ENCODE measurements at regions not wholly inside any gene's neighbourhood (a gene's known extent, or its start where the extent isn't known, plus 50 kb on each side); places are given as distances from the start of the nearest gene placed in this dataset.
A peak's percentile ranks its signal among the peaks of the same experiment; 100 is the strongest.

DNA sequence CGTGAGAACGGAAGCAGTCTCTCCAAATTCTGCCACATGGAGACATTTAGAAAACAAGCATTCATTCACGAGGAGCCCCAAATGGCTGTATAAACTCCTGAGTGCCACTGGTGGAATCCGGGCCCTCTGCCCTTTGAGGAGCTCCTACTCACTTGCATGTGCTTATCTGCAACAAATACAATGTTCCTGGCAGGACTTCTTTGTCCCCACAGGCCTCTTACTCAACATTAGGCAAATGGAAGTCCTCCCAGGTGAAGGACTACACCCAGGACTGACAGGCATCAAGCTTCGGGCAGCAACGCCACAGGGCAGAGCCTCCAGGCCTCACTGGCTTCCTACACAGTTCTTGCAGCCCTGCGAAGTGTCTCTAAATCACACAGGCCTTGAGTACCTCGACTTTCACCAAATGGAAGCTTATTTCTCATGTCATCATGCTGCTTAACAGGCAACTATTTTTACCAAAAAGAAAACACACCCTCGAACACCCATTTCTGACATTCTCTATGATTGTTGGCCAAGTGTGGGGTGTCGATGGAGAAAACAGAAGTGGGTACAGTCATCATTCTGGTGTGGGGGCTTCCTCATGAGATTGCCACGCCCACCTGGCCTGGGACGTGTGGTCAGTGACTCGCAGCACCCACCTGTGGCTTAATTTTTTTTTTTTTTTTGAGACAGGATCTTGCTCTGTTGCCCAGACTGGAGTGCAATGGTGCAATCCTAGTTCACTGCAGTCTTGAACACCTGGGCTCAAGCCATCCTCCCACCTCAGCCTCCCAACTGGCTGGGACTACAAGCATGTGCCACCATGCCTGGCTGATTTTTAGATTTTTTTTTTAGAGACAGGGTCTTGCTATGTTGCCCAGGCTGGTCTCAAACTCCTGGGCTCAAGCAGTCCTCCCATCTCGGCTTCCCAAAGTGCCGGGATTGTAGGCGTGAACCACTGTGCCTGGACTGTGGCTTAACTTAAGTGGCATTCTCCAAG lies 186.8 kb upstream of the GLI2 start:
- no peak for DNase-seq (ENCODE audit: low read depth)

DNA sequence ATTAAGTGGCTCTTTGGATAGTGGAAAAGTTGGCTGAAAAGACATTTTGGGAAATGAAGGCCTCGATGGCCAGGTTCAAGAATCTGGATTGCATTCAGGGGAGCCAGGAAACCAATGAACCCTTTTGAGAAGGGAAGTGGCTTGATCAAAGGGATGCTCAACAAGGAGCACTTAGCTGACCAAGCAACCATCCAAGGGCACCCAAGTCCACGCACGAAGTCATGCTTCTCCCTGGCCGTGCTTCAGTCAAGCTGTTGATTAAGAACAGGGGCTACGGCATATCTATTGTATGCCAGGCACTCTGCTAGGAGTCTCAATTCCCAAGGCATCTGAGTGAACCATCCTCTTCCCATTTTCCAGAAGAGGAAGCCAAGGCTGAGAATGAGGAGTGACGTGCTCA lies 185.8 kb upstream of the GLI2 start:
- DNase-seq (ENCODE audit: low read depth), result no peak

DNA sequence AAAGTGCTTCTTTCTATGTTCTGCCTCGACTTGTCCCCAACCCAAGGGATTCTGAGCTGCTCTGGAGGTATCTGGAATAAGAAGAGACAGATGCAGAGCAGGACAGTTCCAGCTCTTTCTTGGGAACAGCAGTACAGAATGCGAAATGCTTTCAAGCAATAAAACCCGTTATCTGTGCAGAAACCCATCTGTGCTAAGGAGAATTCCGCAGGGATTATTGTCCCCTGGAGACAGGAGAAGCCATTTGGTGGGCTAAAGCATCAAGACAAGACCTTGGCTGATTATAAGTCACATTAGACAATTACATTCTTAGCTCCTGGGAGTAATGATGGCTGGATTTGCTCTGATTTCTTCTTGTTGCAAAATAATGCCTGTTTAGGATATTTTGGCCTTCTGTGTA lies 185.4 kb upstream of the GLI2 start:
- DNase-seq (ENCODE audit: low read depth), result no peak

DNA sequence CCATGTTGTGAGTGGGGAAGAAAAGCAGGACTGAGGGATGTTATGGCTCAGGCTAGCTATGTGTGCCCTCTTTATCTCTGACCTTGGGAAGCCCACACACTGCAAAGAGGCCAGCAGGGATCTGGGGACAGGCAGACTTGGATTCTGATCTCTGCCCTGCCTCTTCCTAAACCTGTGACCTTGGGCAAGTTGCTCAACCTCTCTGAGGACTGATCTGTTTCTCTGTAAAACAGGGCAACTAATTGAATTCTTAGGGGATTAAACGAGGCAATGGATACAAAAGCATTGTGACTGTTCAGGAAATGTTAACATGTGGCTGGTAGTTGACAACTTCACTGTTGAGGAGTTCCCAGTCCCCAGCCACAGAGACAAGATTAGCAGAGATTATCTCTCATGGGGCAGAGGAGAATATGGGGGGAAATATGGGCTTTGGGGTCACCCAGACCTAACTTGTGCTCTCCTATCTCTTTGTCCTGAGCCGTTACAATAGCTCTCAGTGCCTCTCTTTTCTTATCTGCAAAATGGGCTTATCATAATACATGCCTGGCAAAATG lies 184.7 kb upstream of the GLI2 start:
- no peak for DNase-seq (ENCODE audit: low read depth)

DNA sequence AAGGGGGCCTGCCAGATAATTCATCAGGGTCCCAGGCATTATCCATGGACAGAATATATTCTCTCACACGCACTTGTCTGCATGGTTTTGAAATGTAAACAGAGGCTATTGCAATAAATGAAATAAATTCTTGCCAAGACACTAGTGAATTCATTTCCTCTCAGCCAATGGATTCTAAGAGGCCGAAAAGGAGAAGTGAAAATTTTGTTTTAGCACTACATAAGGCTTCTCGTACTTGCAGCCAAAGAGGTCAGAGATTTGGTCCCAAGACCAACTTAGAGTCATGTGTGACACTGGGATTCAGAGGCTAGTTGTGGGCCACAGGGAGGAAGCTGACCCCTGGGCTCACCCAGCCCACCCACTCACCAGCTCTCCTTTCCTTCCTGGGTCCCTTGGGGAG lies 184.1 kb upstream of the GLI2 start:
- peak; percentile 45 for DNase-seq (ENCODE audit: low read depth)

DNA sequence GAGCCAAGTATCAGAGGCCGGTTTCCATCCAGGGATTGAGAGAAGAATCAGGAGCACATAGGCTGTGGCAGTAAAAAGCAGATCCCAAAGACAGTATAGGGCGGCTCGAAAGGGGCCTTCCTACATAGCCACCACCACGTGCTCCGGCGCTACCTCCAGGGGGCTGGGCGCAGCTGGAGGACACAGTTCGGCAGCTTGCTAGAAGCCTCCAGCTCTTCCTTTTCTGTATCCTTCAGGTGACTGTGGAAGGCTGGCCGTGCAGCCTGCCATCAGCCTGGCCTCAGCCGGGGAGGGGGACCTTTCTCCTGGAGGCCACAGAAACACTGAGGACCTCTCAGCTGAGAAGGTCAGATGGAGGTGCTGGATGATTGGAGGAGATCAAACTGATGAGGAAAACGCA lies 183.6 kb upstream of the GLI2 start:
- no peak for DNase-seq (ENCODE audit: low read depth)

DNA sequence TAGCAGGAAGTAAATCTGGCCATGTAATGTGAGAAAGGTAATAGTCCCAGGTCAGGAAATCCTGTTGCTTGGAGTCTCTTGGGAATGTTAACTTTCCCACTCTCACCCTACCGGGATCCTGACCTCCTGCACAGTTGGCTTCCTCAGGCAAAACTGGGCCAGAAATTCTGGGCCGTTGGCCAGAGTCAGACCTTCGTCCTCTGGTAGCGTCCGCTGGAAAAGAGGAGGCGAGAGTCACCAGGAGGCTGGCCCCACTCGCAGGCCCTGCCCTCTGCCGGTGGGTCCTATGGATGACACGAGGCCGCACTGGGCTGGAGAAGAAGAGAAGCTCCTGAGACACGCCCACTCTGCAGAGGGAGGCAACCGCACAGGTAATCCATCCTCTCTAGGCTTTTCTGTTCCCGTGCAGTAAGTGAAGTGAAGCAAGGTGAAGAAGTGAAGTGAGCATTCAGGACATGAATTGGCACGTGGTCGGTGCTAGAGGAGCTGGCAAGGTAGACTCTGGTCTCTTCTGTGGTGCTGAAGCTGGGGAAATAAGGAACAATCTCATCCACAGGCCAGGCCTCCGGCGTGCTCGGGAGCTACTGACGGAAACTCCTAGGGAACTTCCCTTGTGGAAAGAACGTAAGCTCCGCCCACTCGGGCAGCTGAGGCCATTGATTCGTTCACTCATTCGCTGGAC lies 182.7 kb upstream of the GLI2 start:
- DNase-seq (ENCODE audit: low read depth), result peak; percentile 57

DNA sequence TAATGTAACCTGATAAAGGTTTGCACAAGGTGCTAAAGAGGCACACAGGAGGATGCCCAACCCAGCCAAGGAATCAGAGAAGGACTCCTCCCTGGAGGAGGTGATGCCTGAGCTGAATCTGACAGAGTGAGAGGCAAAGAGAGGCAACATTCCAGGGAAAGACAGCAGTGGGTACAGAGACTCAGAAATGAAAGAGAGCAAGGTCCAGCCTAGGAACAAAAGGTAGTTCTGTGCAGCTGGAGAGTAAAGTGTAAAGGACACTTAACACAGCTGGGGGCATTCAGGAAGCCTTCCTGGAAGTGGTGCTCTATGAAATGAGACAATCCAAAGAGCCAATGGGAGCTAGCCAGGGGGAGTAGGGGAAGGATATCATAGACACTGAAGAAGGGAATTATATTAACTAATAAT lies 181.0 kb upstream of the GLI2 start:
- DNase-seq (ENCODE audit: low read depth), result no peak

DNA sequence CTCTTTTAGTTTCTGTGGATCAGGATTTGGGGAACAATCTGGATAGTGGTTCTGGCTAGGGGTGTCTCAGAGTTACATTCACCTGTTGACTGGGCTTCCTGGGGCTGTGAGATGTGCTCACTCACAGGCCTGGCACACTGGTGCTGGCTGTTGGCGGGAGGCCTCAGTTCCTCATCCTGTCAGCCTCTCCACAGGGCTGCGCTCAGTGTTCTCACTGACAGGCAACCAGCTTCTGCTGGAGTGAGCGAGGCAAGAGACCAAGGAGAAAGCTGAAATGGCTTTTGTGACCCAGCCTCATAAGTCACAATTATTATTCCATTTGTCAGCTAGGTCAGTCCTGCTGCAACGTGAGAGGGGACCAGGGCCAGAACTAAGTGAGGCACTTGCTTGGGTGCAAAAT lies 180.6 kb upstream of the GLI2 start:
- no peak for DNase-seq (ENCODE audit: low read depth)

DNA sequence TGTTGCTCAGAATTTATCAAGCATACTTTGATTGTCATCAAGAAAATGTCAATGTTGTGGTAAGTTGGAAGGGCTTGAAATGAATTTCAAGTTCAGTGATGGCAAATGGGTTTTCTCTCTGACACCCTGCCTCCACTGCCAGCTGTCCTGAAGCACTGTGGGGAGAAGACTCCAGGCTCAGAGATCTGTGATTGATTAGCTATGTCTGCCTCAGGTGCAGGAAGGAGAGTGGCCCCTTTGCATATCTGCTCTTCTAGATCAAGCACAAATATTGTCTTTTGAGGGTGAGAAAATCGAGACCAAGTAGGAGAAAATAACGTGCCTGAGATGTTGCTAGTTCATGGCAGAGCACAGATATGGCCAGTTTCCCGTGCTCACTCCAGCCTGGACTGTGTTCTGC lies 178.8 kb upstream of the GLI2 start:
- DNase-seq (ENCODE audit: low read depth), result no peak

DNA sequence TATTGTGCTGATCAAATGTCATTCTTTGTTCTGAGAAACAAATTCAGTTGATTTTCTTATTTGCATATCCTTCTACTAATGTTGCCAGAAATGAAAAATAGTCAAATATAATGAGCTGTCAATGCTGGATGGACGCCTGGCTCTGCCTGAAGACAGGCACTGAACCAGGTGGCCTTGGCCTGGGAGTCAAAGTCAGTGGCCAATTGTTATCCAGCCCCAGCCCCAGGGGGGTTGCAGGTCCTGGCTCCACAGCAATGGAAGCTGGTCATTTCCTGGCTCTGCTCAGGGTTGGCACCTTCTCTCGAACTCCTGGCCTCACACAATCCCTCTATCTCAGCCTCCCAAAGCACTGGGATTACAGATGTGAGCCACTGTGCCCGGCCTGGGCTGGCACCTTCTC lies 176.8 kb upstream of the GLI2 start:
- no peak for DNase-seq (ENCODE audit: low read depth)

DNA sequence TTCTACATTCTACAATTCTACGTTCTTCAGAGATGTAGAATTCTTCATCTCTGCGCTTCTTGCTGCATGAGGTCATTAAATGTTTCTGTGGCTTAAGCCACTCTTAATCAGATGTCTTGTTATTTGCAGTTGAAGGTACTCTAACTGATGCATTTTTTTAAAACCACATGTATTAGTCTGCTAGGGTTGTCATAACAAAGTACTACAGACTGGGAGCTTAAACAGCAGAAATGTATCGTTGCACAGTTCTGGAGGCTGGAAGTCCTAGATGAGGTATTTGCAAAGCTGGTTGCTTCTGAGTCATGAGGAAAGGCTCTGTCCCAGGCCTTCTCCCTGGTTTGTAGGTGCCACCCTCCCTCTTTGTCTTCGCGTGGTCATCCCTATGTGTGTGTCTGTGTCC lies 176.3 kb upstream of the GLI2 start:
- DNase-seq (ENCODE audit: low read depth), result peak; percentile 97

DNA sequence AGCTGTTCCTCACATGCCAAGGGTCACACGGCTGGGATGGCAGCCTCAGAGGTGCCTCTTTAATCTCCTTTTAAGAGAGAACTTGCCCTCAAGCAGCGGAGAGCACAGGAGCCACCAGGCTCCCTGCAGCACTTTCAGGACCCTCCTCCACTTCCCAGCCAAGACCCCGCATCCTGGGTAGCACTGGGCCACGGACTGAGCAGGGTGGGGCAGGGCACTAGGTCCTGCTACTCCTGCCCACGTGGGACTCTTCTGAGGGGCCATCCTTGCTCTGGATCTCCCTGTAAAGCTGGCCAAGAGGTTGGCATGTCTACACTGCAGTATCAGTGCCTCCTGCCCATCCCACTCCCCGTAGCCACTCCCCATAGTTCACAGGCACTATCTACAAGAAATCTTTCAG lies 175.3 kb upstream of the GLI2 start:
- no peak for DNase-seq (ENCODE audit: low read depth)

DNA sequence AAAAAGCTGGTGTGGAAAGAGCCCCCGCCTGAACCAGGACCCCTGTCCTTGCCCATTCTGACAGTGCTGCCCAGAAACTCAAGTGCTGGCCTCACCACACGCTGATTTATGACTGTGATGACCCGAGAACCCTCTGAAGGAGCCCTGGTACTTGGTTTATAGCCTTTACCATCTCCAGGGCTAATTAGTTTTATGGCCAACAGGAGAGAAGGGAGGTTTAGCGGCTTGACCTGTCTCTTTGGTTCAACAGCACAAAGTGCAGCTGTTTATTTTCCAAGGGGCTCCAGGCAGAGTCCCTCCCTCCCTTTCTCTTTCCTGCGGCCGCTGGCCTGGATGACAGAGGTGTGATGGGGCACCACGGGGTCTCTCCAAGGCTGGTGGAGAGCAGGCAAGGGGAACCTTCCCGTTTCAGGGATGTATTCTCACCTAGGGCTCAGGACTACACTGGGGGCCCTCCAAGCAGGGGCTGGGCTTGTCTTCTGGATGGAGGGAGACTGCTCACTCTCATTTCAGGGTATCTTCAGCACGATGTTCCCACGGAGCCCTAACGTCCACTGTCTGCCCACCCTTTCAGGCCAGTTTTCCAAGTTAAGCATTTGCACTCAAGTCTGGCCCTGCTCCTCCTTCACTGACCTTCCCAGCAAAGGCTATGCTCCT lies 174.2 kb upstream of the GLI2 start:
- DNase-seq (ENCODE audit: low read depth), result no peak

DNA sequence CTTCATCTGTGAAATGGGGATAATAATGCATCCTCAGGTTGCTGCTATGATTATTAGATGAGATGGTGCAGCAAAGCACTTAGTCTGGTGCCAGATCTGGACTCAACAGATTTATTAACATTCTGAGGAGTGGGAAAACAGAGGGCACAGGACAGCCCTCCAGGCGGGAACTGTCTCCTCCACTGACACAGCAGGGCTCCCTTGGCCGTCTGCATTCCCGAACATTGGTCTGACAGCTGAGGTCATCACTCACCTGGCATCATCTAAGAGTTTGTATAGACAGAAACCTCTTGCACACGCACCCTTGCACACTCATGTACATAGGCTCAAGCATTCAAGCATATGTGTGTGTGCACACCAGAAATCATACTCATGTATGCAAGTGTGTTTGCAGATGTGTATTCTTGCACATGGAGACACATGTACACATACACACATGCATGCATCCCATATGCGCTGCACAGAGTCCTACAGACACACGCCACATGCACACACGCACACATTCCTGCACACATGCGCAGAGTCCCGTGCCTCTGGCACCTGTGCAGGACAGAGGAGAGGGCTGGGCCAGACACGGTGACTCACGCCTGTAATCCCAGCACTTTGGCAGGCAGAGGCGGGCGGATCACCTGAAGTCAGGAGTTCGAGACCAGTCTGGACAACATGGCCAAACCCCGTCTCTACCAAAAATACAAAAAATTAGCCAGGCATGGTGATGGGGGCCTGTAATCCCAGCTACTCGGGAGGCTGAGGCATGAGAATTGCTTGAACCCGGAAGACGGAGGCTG lies 173.3 kb upstream of the GLI2 start:
- DNase-seq (ENCODE audit: low read depth), result no peak

DNA sequence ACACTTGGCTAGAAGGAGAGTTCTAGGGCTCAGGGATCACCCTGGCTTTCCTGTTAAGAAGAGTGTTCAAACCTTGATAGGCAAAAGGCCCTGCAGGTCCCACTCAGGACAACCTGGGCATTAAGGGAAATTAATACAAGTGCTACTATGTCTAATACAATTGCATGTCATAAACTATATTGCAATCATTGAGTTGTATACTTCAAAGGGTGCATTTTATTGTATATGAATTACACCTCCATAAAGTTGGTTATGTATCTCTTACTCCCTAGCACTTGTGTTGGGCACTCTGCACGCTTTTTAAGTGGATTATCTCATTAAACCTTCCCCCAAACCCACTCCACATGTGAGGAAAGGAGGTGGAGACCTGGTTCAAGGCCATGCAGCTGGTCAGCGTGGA lies 172.1 kb upstream of the GLI2 start:
- DNase-seq (ENCODE audit: low read depth), result no peak

DNA sequence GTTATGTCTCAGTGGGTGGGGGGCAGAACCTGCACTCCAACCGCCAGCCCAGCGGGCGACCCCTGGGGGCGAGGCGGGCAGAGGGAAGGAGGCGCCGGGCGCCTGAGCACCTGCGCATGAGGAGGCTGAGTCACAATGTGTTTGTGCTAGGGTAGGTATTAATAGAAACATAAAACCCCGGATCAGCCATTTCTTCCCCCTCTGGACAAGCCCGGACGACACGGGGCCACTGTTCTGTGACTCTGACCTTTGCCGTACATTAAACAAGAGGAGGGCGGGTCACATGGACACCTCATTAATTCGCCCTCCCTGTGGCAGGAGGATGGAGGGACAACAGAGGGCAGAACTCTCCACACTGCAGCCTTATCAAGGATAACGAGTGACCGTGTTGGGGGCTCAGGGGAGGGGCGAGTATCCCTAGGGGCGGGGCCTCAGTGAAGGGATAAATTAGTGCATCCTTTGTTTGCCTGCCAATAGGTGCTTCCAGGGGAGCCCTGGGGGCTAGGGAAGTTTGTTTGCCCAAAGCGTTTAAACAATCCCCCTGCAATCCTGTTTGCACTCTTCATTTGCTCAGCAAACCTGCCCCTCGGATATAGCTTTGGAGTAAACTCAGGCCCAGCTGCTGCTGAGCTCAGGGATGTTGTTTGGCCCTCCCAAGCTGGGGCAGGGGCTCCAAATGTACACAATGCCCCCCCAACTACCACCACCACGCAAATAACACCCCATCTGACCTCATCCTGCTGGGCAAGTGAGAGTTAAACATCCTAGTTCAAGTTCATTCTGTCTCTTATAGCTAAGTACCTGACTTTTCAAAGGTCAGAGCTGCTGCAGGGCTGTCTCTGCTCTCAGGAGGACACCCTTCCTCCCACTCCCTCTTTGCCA lies 171.2 kb upstream of the GLI2 start:
- DNase-seq (ENCODE audit: low read depth), result no peak

DNA sequence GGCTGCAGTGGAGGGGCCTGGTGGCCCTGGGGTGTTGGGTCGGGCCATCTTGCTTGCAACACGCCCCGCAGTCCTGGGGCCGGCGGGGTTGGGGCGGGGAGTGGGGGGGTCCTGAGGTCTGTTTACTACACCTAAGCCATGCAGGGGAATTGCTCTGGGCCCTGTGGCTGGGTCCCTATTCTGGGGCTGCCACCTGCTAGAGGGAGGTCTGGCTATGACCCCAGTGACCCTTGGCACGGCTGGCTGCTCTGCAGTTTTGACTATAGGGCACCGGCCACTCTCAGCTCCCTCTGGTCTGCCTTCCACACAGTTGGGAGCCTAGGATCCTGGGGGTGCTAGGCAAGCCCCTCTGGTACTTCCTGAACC lies 170.6 kb upstream of the GLI2 start:
- no peak for DNase-seq (ENCODE audit: low read depth)

DNA sequence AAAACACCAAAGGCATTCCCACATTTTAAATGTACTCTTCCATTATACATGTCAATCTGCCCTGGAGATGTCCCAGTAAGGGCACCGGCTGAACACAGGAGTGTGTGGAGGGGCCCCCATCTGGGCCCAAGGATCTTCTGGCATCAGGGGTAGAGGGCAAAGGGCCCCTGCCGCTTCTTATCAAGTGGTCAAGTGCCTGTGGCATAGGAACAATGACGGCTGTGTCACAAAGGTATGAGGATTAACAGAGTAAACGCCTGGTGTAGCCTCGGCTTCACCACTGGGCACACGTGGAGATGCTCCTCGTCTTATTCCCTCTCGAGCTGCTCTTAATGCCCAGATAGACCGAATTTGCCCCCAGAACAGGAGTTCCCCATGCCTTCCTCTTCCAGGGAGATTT lies 169.7 kb upstream of the GLI2 start:
- DNase-seq (ENCODE audit: low read depth), result no peak

DNA sequence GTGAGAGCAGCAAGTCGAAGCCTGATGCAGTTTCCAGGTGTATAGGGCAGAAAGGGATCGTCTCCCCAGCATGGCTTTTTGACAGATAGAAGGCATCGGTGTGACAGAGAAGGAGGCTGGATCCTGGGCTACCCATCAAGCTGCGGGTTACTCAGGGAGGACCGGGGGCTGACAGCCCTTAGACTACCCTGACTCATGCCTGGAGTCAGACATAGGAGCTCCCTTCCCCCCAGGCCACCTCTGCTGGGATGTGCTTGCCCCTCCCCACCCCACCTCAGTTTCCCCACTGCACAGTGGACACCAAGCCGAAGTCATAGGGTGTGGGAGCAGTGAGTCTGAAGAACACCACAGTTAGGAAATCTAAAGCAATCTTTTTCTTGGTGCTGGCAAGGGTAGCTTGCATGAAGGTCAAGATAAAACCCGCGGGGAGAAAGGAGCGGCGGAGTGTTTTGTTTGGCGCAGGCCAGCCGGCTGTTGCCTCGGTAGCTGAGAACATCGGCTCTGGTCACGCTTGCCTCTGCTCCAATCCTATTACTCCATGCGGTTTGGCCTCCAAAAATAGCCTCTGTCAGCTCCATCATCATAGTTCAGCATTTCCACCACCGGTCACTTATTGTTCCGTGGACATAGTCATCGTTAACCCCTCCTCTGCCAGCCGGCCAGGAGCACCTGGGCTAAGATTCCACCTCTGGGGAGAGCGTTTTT lies 169.2 kb upstream of the GLI2 start:
- DNase-seq (ENCODE audit: low read depth), result peak; percentile 99

All from fibroblast of gingiva (primary cell).